DMS53 treated with DMSO at 0.1 percent for 48 hours (cell line): ENCODE measurements at regions not wholly inside any gene's neighbourhood (a gene's known extent, or its start where the extent isn't known, plus 50 kb on each side); places are given as distances from the start of the nearest gene placed in this dataset.
"Not testable (repeated sequence)": the region's sequence is repeated elsewhere in the genome, so short reads cannot be mapped to it uniquely, and the experiment has no call there.

Source experiments
- DNase-seq: peaks from one replicate; lab custom pipeline; 2025; ENCODE audit not compliant: unreplicated experiment; lab: John Stamatoyannopoulos, UW

- no peak for DNase-seq
Observed at GRCh38 chr12:131355361-131356245, 355.3 kb upstream of the SFSWAP start.

GRCh38 chr12:131356485-131357184 is 354.3 kb upstream of the SFSWAP start:
- no peak for DNase-seq

GRCh38 chr12:131357185-131357747 is 353.6 kb upstream of the SFSWAP start:
- no peak for DNase-seq

- DNase-seq = no peak
Observed at GRCh38 chr12:131357920-131358319, 353.0 kb upstream of the SFSWAP start.

- DNase-seq = no peak
Observed at GRCh38 chr12:131362291-131363211, 348.3 kb upstream of the SFSWAP start.

GRCh38 chr12:131363393-131363792 is 347.5 kb upstream of the SFSWAP start:
- DNase-seq = no peak

GRCh38 chr12:131363841-131364495 is 346.9 kb upstream of the SFSWAP start:
- DNase-seq = no peak

GRCh38 chr12:131364903-131365820 is 345.7 kb upstream of the SFSWAP start:
- DNase-seq = no peak

GRCh38 chr12:131365821-131366260 is 345.0 kb upstream of the SFSWAP start:
- DNase-seq = no peak

GRCh38 chr12:131366261-131366871 is 344.5 kb upstream of the SFSWAP start:
- no peak for DNase-seq

GRCh38 chr12:131367067-131367982 is 343.6 kb upstream of the SFSWAP start:
- DNase-seq = not testable (repeated sequence)

- no peak for DNase-seq
Observed at GRCh38 chr12:131367983-131368667, 342.8 kb upstream of the SFSWAP start.

GRCh38 chr12:131368668-131369071 is 342.2 kb upstream of the SFSWAP start:
- no peak for DNase-seq

- no peak for DNase-seq
Observed at GRCh38 chr12:131369094-131369845, 341.6 kb upstream of the SFSWAP start.

- no peak for DNase-seq
Observed at GRCh38 chr12:131370321-131370720, 340.6 kb upstream of the SFSWAP start.

- no peak for DNase-seq
Observed at GRCh38 chr12:131370791-131371347, 340.0 kb upstream of the SFSWAP start.
